HFFc6 (cell line): ENCODE measurements at regions not wholly inside any gene's neighbourhood (a gene's known extent, or its start where the extent isn't known, plus 50 kb on each side); places are given as distances from the start of the nearest gene placed in this dataset.

Source experiments
- DNase-seq: peaks from one replicate; pipeline ENCODE4 v3.0.0-alpha.2; 2018
- H3K27ac Mint-ChIP-seq: 2 replicates; pipeline ENCODE4 v1.8.0; 2020; ENCODE audit warnings: mild to moderate bottlenecking, mixed read lengths
- H3K27me3 Mint-ChIP-seq: 2 replicates; pipeline ENCODE4 v1.8.0; 2021; ENCODE audit warnings: mild to moderate bottlenecking, moderate library complexity, mixed read lengths; ENCODE audit not compliant: insufficient read depth
- H3K36me3 Mint-ChIP-seq: 2 replicates; pipeline ENCODE4 v1.8.0; 2021; ENCODE audit warnings: low read depth, mixed read lengths
- H3K4me1 Mint-ChIP-seq: 2 replicates; pipeline ENCODE4 v1.8.0; 2020; ENCODE audit warnings: low read depth, mixed read lengths
- H3K4me3 Mint-ChIP-seq: 2 replicates; pipeline ENCODE4 v1.8.0; 2020; ENCODE audit warnings: mild to moderate bottlenecking, moderate library complexity, mixed read lengths
- H3K9me3 Mint-ChIP-seq: 2 replicates; pipeline ENCODE4 v1.8.0; 2020; ENCODE audit warnings: mild to moderate bottlenecking, mixed read lengths
- CTCF ChIP-seq: fragments of 200-600 bp; sonication (generic); IDR thresholded peaks from 2 replicates; pipeline ENCODE4 v1.5.0; 2021; ENCODE audit warnings: antibody characterized with exemption, mild to moderate bottlenecking

- H3K4me3 Mint-ChIP-seq, result no peak overlapping the region
- H3K27me3 Mint-ChIP-seq, result peaks cover 21% of the 10 kb centered on the region
- H3K36me3 Mint-ChIP-seq, result no peaks in the 10 kb centered on the region
- H3K9me3 Mint-ChIP-seq, result no peaks in the 10 kb centered on the region
- H3K4me1 Mint-ChIP-seq, result no peaks in the 10 kb centered on the region
- H3K27ac Mint-ChIP-seq, result no peak overlapping the region
- DNase-seq, result no peak
- TF ChIP-seq CTCF, result no peak
Observed at GRCh38 chr4:3862640-3863420, 96.6 kb downstream of the ADRA2C start.

GRCh38 chr4:3863841-3864741 is 97.9 kb downstream of the ADRA2C start:
- Mint-ChIP-seq H3K9me3 (no peaks in the 10 kb centered on the region), H3K27me3 (peaks cover 23% of the 10 kb centered on the region), H3K27ac (no peak overlapping the region), H3K4me3 (no peak overlapping the region), H3K36me3 (no peaks in the 10 kb centered on the region), H3K4me1 (no peaks in the 10 kb centered on the region)
- TF ChIP-seq CTCF, result no peak
- no peak for DNase-seq

GRCh38 chr4:3864742-3865721 is 98.8 kb downstream of the ADRA2C start:
- Mint-ChIP-seq H3K4me3 (no peak overlapping the region), H3K4me1 (no peaks in the 10 kb centered on the region), H3K27ac (no peak overlapping the region), H3K27me3 (peaks cover 22% of the 10 kb centered on the region), H3K36me3 (no peaks in the 10 kb centered on the region), H3K9me3 (no peaks in the 10 kb centered on the region)
- no peak for DNase-seq
- TF ChIP-seq CTCF, result no peak

- TF ChIP-seq CTCF, result no peak
- Mint-ChIP-seq H3K36me3 (no peaks in the 10 kb centered on the region), H3K27ac (no peak overlapping the region), H3K4me3 (no peak overlapping the region), H3K9me3 (no peaks in the 10 kb centered on the region), H3K4me1 (peaks cover 7% of the 10 kb centered on the region; the same call in 1 of the 2 replicates), H3K27me3 (peaks cover 23% of the 10 kb centered on the region)
- DNase-seq, result no peak
Observed at GRCh38 chr4:3865986-3866812, 100.0 kb downstream of the ADRA2C start.
